ENCODE measurements at regions not wholly inside any gene's neighbourhood (a gene's known extent, or its start where the extent isn't known, plus 50 kb on each side); places are given as distances from the start of the nearest gene placed in this dataset.

DNA sequence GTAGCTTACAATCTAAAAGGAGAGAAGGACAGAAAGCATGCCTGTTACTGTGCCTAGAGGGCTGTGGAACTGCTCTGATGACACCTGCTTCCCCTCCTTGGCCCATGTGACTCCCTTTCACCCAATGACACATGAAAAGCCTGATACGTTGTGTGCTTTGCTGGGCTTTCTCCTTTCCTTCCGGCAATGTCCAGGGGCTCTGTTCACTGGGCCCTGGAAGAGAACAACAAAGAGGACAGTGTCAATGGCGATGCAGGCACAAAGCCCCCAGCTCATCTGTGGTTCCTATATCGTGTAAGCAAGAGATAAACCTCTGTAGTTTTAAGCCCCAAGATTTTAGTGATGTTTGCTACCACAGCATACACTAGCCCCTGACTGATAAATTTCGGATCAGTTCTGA is 306.1 kb downstream of the ABCC12 start:
- no peak overlapping the region for H3K27ac ChIP-seq (ENCODE audit: insufficient read depth, low read length)
- H3K27me3 ChIP-seq (ENCODE audit: control insufficient read depth, insufficient read depth, low read length) = no peaks in the 10 kb centered on the region
- no peak overlapping the region for H3K9ac ChIP-seq (ENCODE audit: insufficient read depth, low read length)
- no peak overlapping the region for H3K4me3 ChIP-seq (replicated peaks in 1 of 4; ENCODE audit: control extremely low read depth in 1 of 4, insufficient read depth in 1 of 4, low read depth in 3 of 4, low read length in 4 of 4)
- no peaks in the 10 kb centered on the region for H3K79me2 ChIP-seq (ENCODE audit: control insufficient read depth, insufficient read depth, low read length)
- no peak overlapping the region for H3K4me2 ChIP-seq (ENCODE audit: extremely low read depth, insufficient read depth, low read length)
- TF ChIP-seq, protein P1, sequence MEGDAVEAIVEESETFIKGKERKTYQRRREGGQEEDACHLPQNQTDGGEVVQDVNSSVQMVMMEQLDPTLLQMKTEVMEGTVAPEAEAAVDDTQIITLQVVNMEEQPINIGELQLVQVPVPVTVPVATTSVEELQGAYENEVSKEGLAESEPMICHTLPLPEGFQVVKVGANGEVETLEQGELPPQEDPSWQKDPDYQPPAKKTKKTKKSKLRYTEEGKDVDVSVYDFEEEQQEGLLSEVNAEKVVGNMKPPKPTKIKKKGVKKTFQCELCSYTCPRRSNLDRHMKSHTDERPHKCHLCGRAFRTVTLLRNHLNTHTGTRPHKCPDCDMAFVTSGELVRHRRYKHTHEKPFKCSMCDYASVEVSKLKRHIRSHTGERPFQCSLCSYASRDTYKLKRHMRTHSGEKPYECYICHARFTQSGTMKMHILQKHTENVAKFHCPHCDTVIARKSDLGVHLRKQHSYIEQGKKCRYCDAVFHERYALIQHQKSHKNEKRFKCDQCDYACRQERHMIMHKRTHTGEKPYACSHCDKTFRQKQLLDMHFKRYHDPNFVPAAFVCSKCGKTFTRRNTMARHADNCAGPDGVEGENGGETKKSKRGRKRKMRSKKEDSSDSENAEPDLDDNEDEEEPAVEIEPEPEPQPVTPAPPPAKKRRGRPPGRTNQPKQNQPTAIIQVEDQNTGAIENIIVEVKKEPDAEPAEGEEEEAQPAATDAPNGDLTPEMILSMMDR (conservative IDR thresholded peaks at IDR 0.05 in 1 of 2, IDR thresholded peaks at IDR 0.05 in 1 of 2; ENCODE audit: low read depth in 1 of 2, low read length in 2 of 2) = no peak
- no peak for TF ChIP-seq EZH2 (IDR thresholded peaks at IDR 0.05; ENCODE audit: low read length, missing control alignments)
- no peak overlapping the region for H2AFZ ChIP-seq (ENCODE audit: low read length)
- H4K20me1 ChIP-seq (ENCODE audit: control insufficient read depth, extremely low read depth, insufficient read depth, low read length) = no peaks in the 10 kb centered on the region
- no peaks in the 10 kb centered on the region for H3K9me3 ChIP-seq (ENCODE audit: control insufficient read depth, insufficient read depth, low read depth, low read length)
- DNase-seq (ENCODE audit: low read depth in 2 of 2) = no peak
- no peaks in the 10 kb centered on the region for H3K36me3 ChIP-seq (ENCODE audit: control insufficient read depth, insufficient read depth, low read length)
- H3K4me1 ChIP-seq (ENCODE audit: control insufficient read depth, extremely low read depth, insufficient read depth, low read length) = no peaks in the 10 kb centered on the region

DNA sequence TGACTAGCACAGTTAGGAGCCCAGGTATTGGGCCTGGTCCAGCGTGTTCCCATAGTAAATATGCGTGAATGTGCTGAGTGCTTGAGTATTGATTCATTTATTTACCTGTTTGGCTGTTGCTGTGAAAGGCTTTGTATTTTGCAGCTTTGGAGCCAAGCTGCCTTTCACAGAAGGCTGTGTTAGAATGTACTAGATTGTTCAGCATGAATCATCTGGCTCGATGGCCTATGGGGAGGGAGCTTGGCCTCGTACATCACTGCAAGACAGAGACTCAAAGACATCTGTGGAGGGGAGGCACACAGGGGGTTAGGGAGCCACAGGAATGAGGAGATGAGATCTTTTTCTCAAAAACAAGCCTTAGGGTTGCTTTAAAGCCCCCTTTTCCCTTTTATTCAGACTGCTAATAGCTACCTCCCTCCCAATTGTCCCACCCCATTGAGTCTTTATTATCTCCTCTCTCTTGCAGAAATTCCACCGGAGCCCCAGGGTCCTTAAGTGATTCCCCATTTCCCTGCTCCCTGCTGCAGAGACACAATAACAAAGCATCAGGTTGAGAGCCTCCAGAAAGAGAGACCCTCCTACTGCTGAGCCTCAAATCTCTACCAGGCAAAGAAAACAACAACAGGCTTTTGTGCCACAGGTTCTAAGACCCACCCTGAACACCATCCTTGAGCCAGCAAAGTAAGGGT is 307.2 kb downstream of the ABCC12 start:
- no peak overlapping the region for H3K9ac ChIP-seq (ENCODE audit: insufficient read depth, low read length)

DNA sequence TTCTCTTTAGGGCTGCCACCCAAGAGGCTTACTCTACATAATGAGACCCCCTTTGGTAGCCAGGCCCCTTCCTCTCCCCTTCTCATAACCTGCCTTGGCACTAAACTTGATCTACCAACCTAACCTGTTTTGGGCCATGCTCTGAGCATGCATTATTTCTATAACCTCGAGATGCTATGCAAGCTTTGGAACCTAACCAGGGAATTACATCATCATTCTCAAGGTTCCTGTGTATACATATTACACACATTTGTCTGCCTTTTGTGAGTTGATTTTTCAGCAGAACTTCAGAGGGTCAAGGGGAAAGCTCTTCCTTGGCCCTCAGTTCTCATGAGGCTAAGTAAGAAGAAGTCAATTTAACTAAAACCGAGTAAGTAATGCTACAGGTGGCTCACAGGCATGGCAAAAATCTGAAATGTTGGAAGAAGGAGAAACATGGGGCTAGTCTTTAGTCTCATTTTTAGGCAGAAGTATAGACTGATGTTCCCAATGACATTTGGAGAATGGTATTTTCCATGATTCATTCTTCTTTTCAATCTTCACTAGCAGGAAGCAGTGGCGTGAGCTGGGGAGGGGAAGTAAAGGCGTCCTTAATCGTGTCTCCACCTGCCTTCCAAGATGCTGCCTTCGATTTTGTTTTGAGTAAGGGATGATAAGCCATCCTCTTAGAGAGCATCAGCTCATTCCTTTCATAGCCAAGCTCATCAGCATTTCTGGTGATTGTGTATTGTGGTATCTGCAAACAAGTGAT is 308.4 kb downstream of the ABCC12 start:
- Histone ChIP-seq H3K4me2 (ENCODE audit: extremely low read depth, insufficient read depth, low read length) (no peak overlapping the region), H3K9ac (ENCODE audit: insufficient read depth, low read length) (no peak overlapping the region), H3K36me3 (ENCODE audit: control insufficient read depth, insufficient read depth, low read length) (no peaks in the 10 kb centered on the region), H4K20me1 (ENCODE audit: control insufficient read depth, extremely low read depth, insufficient read depth, low read length) (no peaks in the 10 kb centered on the region), H3K27ac (ENCODE audit: insufficient read depth, low read length) (no peak overlapping the region), H3K9me3 (ENCODE audit: control insufficient read depth, insufficient read depth, low read depth, low read length) (no peaks in the 10 kb centered on the region), H2AFZ (ENCODE audit: low read length) (no peak overlapping the region), H3K27me3 (ENCODE audit: control insufficient read depth, insufficient read depth, low read length) (no peaks in the 10 kb centered on the region), H3K4me1 (ENCODE audit: control insufficient read depth, extremely low read depth, insufficient read depth, low read length) (no peaks in the 10 kb centered on the region), H3K4me3 (replicated peaks in 1 of 4; ENCODE audit: control extremely low read depth in 1 of 4, insufficient read depth in 1 of 4, low read depth in 3 of 4, low read length in 4 of 4) (no peak overlapping the region), H3K79me2 (ENCODE audit: control insufficient read depth, insufficient read depth, low read length) (no peaks in the 10 kb centered on the region)
- peak; percentile 2 to 67 for DNase-seq (ENCODE audit: low read depth in 2 of 2)
- no peak for TF ChIP-seq EZH2 (IDR thresholded peaks at IDR 0.05; ENCODE audit: low read length, missing control alignments)
- TF ChIP-seq, protein P1 (conservative IDR thresholded peaks at IDR 0.05 in 1 of 2, IDR thresholded peaks at IDR 0.05 in 1 of 2; ENCODE audit: low read depth in 1 of 2, low read length in 2 of 2) = no peak

More for the DNA sequence above, 307.2 kb downstream of the ABCC12 start:
- Histone ChIP-seq H3K4me3 (replicated peaks in 1 of 4; ENCODE audit: control extremely low read depth in 1 of 4, insufficient read depth in 1 of 4, low read depth in 3 of 4, low read length in 4 of 4) (no peak overlapping the region), H4K20me1 (ENCODE audit: control insufficient read depth, extremely low read depth, insufficient read depth, low read length) (no peaks in the 10 kb centered on the region), H3K79me2 (ENCODE audit: control insufficient read depth, insufficient read depth, low read length) (no peaks in the 10 kb centered on the region), H3K4me1 (ENCODE audit: control insufficient read depth, extremely low read depth, insufficient read depth, low read length) (no peaks in the 10 kb centered on the region), H3K27me3 (ENCODE audit: control insufficient read depth, insufficient read depth, low read length) (no peaks in the 10 kb centered on the region), H3K36me3 (ENCODE audit: control insufficient read depth, insufficient read depth, low read length) (no peaks in the 10 kb centered on the region), H3K9me3 (ENCODE audit: control insufficient read depth, insufficient read depth, low read depth, low read length) (no peaks in the 10 kb centered on the region), H3K4me2 (ENCODE audit: extremely low read depth, insufficient read depth, low read length) (no peak overlapping the region), H2AFZ (ENCODE audit: low read length) (no peak overlapping the region), H3K27ac (ENCODE audit: insufficient read depth, low read length) (no peak overlapping the region)
- no peak for TF ChIP-seq EZH2 (IDR thresholded peaks at IDR 0.05; ENCODE audit: low read length, missing control alignments)
- TF ChIP-seq, protein P1 (conservative IDR thresholded peaks at IDR 0.05 in 1 of 2, IDR thresholded peaks at IDR 0.05 in 1 of 2; ENCODE audit: low read depth in 1 of 2, low read length in 2 of 2) = no peak
- peak; percentile 2 to 82 for DNase-seq (ENCODE audit: low read depth in 2 of 2)

All from fibroblast of lung (primary cell).